ENCODE measurements at regions not wholly inside any gene's neighbourhood (a gene's known extent, or its start where the extent isn't known, plus 50 kb on each side); places are given as distances from the start of the nearest gene placed in this dataset.

DNA sequence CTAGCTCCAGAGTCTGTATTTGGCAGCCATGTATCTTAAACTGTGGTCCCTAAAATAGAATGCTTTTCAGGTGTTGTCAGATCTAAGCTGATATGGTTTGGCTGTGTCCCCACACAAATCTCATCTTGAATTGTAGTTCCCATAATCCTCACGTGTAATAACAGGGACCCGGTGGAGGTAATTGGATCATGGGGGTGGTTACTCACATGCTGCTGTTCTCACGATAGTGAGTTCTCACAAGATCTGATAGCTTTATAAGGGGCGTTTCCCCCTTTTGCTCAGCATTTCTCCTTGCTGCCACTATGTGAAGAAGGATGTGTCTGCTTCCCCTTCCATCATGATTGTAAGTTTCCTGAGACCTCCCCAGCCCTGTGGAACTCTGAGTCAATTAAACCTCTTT lies 199.9 kb upstream of the ISX start:
- no peak overlapping the region for H3K27ac ChIP-seq
- TF ChIP-seq, protein P1, sequence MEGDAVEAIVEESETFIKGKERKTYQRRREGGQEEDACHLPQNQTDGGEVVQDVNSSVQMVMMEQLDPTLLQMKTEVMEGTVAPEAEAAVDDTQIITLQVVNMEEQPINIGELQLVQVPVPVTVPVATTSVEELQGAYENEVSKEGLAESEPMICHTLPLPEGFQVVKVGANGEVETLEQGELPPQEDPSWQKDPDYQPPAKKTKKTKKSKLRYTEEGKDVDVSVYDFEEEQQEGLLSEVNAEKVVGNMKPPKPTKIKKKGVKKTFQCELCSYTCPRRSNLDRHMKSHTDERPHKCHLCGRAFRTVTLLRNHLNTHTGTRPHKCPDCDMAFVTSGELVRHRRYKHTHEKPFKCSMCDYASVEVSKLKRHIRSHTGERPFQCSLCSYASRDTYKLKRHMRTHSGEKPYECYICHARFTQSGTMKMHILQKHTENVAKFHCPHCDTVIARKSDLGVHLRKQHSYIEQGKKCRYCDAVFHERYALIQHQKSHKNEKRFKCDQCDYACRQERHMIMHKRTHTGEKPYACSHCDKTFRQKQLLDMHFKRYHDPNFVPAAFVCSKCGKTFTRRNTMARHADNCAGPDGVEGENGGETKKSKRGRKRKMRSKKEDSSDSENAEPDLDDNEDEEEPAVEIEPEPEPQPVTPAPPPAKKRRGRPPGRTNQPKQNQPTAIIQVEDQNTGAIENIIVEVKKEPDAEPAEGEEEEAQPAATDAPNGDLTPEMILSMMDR (conservative IDR thresholded peaks at IDR 0.05), result no peak

DNA sequence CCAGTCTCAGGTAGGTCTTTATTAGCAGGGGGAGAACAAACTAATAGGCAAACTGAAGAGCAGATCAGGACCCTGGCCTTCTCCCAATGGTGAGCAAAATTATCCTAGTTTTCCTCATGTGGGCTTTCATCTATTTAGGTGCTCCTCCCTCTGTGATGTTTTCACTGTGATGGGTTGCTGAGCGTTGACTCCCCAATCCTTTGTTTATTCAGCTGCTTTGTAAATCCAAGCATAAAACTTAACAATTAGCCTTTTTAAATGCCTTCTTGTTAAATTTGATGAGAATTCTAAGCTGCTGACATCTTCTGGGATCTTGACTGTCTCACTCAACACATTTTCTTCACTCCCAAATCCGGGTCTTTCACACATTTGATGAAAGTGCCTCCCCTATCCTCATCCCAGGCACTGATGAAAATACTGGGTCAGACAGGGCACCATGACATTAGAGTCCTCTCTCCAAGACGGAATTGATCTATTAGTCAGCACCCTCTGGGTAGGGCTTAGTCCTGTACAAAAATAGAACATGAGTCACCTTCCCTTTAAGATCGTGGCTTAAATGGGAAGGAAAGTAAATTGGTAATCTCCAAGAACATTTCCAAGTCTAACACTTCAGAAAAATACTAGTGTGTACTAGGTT lies 199.3 kb upstream of the ISX start:
- TF ChIP-seq, protein P1 (conservative IDR thresholded peaks at IDR 0.05), result no peak
- H3K27ac ChIP-seq, result no peak overlapping the region

DNA sequence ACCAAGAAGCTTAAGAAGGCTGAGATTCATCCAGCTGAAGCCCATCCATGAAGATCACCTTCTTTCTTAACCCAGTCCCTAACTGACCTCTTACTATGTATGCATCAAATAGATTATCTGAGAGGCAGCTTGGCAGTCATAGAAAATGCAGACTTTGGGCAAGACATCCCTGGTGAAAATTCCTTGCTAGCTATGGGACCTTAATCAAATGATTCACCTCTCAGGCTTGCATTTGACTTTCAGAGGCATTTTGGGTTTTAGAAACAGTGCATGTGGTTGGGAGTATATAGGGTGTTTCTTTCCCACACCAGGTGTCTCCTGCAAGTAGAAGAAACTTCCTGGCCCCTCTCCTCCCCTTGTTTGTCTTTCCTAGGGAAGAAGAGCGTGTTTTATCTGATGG lies 188.5 kb upstream of the ISX start:
- TF ChIP-seq, protein P1 (conservative IDR thresholded peaks at IDR 0.05), result no peak
- H3K27ac ChIP-seq, result no peak overlapping the region

DNA sequence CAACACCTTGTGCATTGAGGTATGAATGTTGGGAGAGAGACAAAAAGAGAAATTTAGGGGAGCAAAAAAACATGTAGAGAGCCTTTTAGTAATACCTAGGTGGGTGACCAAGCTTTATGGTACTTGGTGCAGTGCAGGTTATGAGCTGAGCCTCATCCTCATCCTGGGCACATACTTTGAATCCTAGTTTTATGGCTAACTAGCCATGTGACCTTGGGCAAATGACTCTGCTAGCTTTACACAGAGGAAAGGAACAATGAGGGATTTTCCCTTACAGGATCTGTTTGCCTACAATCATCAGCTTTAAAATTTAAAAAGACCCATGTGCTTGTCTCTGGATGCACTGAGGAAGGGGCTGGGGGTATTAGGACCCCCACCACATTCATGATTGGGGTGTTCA lies 187.8 kb upstream of the ISX start:
- no peak overlapping the region for H3K27ac ChIP-seq
- TF ChIP-seq, protein P1 (conservative IDR thresholded peaks at IDR 0.05), result no peak

DNA sequence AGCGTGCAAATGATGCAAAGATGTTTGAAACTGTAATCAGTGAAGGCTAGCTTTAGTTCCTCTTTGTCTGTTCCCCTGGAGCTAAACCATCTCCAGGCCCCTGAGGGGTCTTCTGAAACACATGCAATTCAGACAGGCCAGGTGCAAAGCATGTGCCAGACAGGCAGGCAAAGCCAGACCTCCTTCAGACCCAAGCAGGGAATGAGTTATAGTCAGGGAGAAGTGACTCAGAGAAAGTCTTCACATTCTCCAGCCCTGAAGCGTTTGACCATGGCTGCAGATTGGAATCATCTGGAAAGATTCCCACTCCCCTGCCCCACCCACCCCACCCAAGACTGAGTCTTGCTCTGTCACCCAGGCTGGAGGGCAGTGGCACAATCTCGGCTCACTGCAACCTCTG lies 187.0 kb upstream of the ISX start:
- TF ChIP-seq, protein P1 (conservative IDR thresholded peaks at IDR 0.05), result no peak
- H3K27ac ChIP-seq, result no peak overlapping the region

DNA sequence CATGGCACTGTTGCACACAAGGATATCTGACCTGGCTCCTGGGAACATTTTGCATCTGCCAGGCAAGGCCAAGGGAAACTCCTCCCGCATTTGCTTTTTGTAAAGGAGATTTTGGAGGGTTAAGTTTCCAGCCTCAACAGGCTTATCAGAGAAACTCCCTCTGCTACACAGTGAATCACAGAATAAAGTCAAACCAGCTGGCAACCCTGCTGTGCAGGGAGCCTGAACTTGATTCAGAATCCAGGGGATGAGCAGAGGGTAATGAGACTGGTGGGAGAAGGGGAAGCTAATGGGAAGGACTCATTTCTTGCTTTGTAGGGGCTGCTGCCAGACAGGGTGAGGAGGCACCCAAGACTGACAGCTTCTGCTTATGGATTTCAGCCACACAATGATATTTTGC lies 185.3 kb upstream of the ISX start:
- TF ChIP-seq, protein P1 (conservative IDR thresholded peaks at IDR 0.05), result no peak
- H3K27ac ChIP-seq, result no peak overlapping the region

DNA sequence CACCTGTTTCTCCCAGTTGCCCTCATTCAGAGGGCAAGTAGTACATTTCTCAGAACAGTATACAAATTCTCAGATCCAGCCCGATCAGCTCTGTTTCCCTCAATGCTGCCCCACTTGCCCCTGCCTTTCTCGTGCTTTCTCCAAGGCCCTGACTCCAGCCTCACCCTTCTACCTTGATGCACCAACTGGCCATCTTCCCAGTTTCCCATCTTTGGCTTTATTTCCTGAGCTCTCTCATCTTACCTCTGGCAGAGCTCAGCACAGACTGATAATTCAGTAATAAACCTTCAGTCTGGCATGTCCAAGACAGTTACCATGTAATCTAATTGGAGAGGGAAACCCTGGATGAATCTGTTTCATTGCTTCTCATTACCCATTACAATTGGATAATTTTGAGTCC lies 184.5 kb upstream of the ISX start:
- TF ChIP-seq, protein P1 (conservative IDR thresholded peaks at IDR 0.05), result no peak
- no peak overlapping the region for H3K27ac ChIP-seq
